Cardiac fibroblast (primary cell): ENCODE measurements at regions not wholly inside any gene's neighbourhood (a gene's known extent, or its start where the extent isn't known, plus 50 kb on each side); places are given as distances from the start of the nearest gene placed in this dataset.

Experiments
- DNase-seq, 2 donors: peaks; one replicate each; pipeline versions ENCODE4 v3.0.0 to v3.0.0-alpha.2; 2010; ENCODE audit warnings: low read depth in 2 of 2
- H3K4me3 ChIP-seq, 2 donors: replicated peaks in 1 of 2; 1 replicate in 1 of 2; 2 replicates in 1 of 2; pipeline ENCODE4 v1.5.1; 2011; ENCODE audit warnings: low read depth in 2 of 2, low read length in 2 of 2, mild to moderate bottlenecking in 2 of 2, moderate library complexity in 1 of 2
- TF ChIP-seq, protein P1 (sequence below): IDR thresholded peaks from one replicate; pipeline ENCODE4 v1.5.1; 2011; ENCODE audit warnings: low read depth, mild to moderate bottlenecking, low read length, inconsistent platforms

DNA sequence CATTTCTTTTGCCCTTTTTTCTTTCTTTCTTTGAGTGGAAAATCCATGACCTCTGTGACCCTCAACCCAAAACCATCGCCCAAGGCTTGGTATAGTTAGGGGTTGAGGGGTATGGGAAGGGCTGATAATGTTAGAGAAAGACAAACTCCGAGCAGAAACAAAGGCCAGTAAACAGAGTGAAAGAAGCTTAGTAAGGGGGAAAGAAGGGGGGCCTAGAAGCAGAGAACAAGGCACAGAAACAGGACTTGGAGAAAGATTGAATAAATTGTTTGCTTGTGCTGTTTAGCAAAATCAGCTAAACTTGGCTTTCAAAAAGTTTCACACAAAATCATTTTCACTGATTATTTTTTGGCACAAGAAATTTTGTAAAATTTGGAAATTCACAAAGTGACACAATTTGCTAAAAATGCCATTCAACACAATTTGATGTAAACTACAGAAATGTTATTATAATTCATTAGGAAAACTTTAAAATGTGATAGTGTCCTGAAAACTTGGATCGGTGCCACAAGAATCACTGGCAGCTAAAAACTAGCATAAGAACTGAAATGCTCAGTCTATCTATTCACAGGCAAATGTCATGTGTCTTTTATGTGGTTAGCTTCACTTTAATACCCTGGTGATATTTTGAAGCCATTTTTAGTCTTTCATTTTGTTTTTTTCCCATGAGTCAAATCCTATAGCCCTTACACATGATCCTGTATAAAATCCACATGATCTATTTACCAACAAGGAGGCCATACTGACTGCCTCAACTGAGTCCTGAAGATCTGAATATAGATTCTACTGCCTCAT, 276.4 kb downstream of the NR2F1-AS1 start:
- DNase-seq: no peak
- TF ChIP-seq, protein P1, sequence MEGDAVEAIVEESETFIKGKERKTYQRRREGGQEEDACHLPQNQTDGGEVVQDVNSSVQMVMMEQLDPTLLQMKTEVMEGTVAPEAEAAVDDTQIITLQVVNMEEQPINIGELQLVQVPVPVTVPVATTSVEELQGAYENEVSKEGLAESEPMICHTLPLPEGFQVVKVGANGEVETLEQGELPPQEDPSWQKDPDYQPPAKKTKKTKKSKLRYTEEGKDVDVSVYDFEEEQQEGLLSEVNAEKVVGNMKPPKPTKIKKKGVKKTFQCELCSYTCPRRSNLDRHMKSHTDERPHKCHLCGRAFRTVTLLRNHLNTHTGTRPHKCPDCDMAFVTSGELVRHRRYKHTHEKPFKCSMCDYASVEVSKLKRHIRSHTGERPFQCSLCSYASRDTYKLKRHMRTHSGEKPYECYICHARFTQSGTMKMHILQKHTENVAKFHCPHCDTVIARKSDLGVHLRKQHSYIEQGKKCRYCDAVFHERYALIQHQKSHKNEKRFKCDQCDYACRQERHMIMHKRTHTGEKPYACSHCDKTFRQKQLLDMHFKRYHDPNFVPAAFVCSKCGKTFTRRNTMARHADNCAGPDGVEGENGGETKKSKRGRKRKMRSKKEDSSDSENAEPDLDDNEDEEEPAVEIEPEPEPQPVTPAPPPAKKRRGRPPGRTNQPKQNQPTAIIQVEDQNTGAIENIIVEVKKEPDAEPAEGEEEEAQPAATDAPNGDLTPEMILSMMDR: no peak
- no peak overlapping the region for H3K4me3 ChIP-seq

DNA sequence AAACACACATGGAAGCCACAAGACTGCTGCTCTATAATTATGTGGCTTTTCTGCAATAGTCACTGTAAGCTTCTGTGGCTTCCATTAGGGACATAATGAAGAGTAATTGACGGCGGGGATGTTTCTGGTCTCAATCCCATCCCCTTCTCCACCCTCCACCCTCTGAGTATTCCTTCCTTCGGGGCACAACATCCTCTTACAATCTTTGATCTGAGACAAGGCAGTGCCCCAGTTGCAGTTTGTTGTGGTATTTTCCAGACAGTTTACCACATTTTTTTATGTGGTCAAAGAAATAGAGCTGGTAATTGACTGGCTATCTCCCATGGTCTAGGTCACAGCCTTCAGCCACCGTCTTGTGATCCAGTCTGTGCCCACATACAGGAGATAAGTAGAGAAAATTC, 277.7 kb downstream of the NR2F1-AS1 start:
- no peak overlapping the region for H3K4me3 ChIP-seq
- DNase-seq: peak in 1 of 2 donors; percentile 51
- TF ChIP-seq, protein P1: no peak

DNA sequence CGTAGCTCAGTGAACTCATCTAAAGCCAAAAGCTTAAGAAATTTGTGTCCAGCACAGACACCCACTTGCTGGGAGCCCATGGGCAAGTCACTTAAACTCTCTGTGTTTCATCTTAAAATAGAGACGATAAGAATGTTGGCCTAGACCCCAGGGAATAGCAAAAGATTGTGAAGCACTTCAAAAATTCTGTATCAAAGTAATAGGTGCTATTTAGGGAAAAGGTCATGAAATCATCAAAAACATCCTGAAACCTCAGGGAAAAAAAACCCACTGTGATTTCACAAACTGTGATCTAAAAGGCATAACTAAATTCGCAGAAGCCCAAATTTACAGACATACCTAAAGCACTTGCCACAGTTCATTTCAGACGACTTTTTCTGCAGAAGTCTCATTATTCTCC, 278.3 kb downstream of the NR2F1-AS1 start:
- no peak for DNase-seq
- H3K4me3 ChIP-seq: no peak overlapping the region
- TF ChIP-seq, protein P1: no peak

DNA sequence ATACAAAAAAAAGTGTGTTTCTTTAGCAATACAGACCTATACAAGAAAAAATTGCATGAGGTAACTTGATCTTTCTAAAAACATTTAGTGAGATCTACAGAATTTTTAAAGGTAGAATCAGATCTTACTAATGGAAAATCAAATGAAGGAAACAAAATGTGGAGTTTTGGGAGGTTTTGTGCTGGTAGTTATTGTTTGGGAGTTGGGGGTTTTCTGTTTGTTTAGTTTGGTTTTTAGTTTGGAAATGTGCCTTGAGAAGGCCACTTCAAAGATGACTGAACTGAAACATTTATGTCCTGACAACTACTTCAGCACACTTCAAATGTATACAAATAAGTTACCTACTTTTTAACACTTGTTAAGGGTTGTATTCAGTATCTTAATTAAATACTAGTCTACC, 280.1 kb downstream of the NR2F1-AS1 start:
- DNase-seq: no peak
- TF ChIP-seq, protein P1: no peak
- H3K4me3 ChIP-seq: no peak overlapping the region

DNA sequence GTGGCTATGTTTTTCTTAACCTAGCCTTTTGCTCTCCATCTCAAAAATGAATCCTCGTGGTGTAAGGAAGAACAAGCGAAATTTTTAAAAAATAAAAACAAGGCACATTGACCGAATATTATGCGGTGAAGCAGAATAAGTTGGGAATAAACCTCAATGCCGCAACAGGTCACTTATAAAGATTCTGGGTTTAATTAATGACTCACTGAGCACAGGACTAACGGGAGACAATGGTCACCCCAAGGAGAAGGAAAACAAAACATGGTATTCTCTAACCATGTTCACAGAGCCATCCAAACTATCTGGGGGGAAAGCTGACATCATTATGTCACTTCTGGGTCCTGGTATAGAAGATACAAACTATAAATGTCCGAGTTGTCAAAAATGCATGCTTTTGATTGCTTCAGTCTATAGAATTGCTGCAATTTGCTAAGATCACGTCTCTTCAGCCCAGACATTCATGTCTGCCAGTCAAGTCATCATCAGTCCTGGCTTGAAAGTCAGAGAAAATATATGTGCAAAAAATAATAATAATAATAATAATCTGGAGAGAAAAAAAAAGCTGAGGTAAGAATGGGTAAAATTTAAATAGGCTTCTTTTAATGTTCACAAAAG, 280.6 kb downstream of the NR2F1-AS1 start:
- no peak overlapping the region for H3K4me3 ChIP-seq
- TF ChIP-seq, protein P1: no peak
- DNase-seq: no peak

DNA sequence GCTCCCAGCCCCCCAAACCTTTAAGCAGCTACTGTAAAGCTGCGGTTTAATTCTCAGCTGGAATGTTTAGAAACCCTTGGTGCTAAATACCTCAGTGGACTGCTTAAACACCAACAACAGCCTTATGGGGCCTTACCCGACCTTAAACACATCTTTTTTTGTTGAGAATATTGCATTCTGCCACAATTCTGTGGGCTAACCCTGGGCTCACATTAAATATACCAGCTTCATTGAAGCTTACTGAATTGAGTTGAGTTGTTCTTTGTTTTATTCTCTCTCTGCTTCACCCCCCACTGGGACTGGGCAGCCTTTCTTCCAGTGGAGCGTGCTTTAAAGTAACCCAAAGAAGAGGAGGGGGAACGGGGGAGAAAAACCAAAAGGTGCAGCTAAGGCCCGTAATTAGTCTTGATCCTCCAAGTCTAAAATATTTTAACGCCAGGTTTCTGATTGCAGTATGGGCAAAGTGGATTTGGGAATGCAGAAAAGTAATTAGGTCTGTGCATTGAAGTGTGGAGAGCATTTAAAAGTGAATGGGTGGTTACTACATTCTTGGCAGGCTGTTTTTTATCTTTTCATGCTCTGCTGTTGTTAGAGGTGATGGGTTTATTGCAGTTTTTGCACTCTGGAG, 281.2 kb downstream of the NR2F1-AS1 start:
- TF ChIP-seq, protein P1: no peak
- H3K4me3 ChIP-seq: no peak overlapping the region
- DNase-seq: no peak
